ENCODE measurements at regions not wholly inside any gene's neighbourhood (a gene's known extent, or its start where the extent isn't known, plus 50 kb on each side); places are given as distances from the start of the nearest gene placed in this dataset.
"Not testable (repeated sequence)": the region's sequence is repeated elsewhere in the genome, so short reads cannot be mapped to it uniquely, and the experiment has no call there.

- Histone ChIP-seq H3K27me3 (ENCODE audit: control insufficient read depth, insufficient read depth, low read length) (no peaks in the 10 kb centered on the region), H3K4me1 (ENCODE audit: control insufficient read depth, insufficient read depth, low read length) (no peaks in the 10 kb centered on the region), H3K4me3 (ENCODE audit: low read depth in 2 of 2, low read length in 2 of 2) (no peak overlapping the region), H3K36me3 (ENCODE audit: control insufficient read depth, insufficient read depth, low read length) (no peaks in the 10 kb centered on the region), H3K27ac (ENCODE audit: low read length) (no peak overlapping the region), H3K9me3 (ENCODE audit: control insufficient read depth, insufficient read depth, low read depth, low read length) (no peaks in the 10 kb centered on the region)
- ChIA-PET POLR2A (no interaction called here), CTCF (no interaction called here)
- in situ Hi-C loops (cut with HindIII; ENCODE audit: low pct_unique_long_range_greater_than_20kb, low sequenced_read_pairs) (no loop called here), intact Hi-C loops (cut with micrococcal nuclease; ENCODE audit: unreplicated experiment) (no loop called here)
- TF ChIP-seq REST (IDR thresholded peaks at IDR 0.05; ENCODE audit: insufficient read depth in 1 of 2, low read depth in 2 of 2, low read length in 1 of 2) (no peak), CTCF (IDR thresholded peaks at IDR 0.05) (no peak), POLR2AphosphoS5 (IDR thresholded peaks at IDR 0.05; ENCODE audit: low read depth, low read length) (no peak), SIN3A (IDR thresholded peaks at IDR 0.05; ENCODE audit: borderline replicate concordance, insufficient read depth, low read depth, low read length) (no peak), TCF7L2 (IDR thresholded peaks at IDR 0.05; ENCODE audit: low read depth, low read length) (no peak)
- ATAC-seq (no peak), DNase-seq (ENCODE audit: low read depth, low spot score) (no peak)
- no TSS peak for BruUV-seq (replicated peaks)
Observed at GRCh38 chrX:11010476-11010875, 100.7 kb upstream of the HCCS start.

- BruUV-seq (replicated peaks) = no TSS peak
- intact Hi-C loops (cut with micrococcal nuclease; ENCODE audit: unreplicated experiment) = no loop called here
- in situ Hi-C loops (cut with HindIII; ENCODE audit: low pct_unique_long_range_greater_than_20kb, low sequenced_read_pairs) = no loop called here
- no peak overlapping the region for H3K27ac ChIP-seq (ENCODE audit: low read length)
- H3K4me3 ChIP-seq (ENCODE audit: low read depth in 2 of 2, low read length in 2 of 2) = no peak overlapping the region
- no peaks in the 10 kb centered on the region for H3K9me3 ChIP-seq (ENCODE audit: control insufficient read depth, insufficient read depth, low read depth, low read length)
- no peaks in the 10 kb centered on the region for H3K27me3 ChIP-seq (ENCODE audit: control insufficient read depth, insufficient read depth, low read length)
- TF ChIP-seq SIN3A (IDR thresholded peaks at IDR 0.05; ENCODE audit: borderline replicate concordance, insufficient read depth, low read depth, low read length) (no peak), TCF7L2 (IDR thresholded peaks at IDR 0.05; ENCODE audit: low read depth, low read length) (no peak), POLR2AphosphoS5 (IDR thresholded peaks at IDR 0.05; ENCODE audit: low read depth, low read length) (no peak), CTCF (IDR thresholded peaks at IDR 0.05) (no peak), REST (IDR thresholded peaks at IDR 0.05; ENCODE audit: insufficient read depth in 1 of 2, low read depth in 2 of 2, low read length in 1 of 2) (no peak)
- ATAC-seq = no peak
- POLR2A ChIA-PET = no interaction called here
- H3K36me3 ChIP-seq (ENCODE audit: control insufficient read depth, insufficient read depth, low read length) = no peaks in the 10 kb centered on the region
- DNase-seq (ENCODE audit: low read depth, low spot score) = no peak
- CTCF ChIA-PET = no interaction called here
- no peaks in the 10 kb centered on the region for H3K4me1 ChIP-seq (ENCODE audit: control insufficient read depth, insufficient read depth, low read length)
Observed at GRCh38 chrX:11016728-11017127, 94.4 kb upstream of the HCCS start.

GRCh38 chrX:11022588-11022987, 88.5 kb upstream of the HCCS start:
- H3K4me1 ChIP-seq (ENCODE audit: control insufficient read depth, insufficient read depth, low read length); BruUV-seq (replicated peaks); DNase-seq (ENCODE audit: low read depth, low spot score); H3K9me3 ChIP-seq (ENCODE audit: control insufficient read depth, insufficient read depth, low read depth, low read length); H3K4me3 ChIP-seq (ENCODE audit: low read depth in 2 of 2, low read length in 2 of 2); H3K27me3 ChIP-seq (ENCODE audit: control insufficient read depth, insufficient read depth, low read length); H3K36me3 ChIP-seq (ENCODE audit: control insufficient read depth, insufficient read depth, low read length); CTCF ChIA-PET; intact Hi-C loops (cut with micrococcal nuclease; ENCODE audit: unreplicated experiment); POLR2A ChIA-PET; in situ Hi-C loops (cut with HindIII; ENCODE audit: low pct_unique_long_range_greater_than_20kb, low sequenced_read_pairs); ATAC-seq; H3K27ac ChIP-seq (ENCODE audit: low read length): not testable (repeated sequence)

Measured in Panc1 (cell line).